ENCODE measurements at regions not wholly inside any gene's neighbourhood (a gene's known extent, or its start where the extent isn't known, plus 50 kb on each side); places are given as distances from the start of the nearest gene placed in this dataset.

DNA sequence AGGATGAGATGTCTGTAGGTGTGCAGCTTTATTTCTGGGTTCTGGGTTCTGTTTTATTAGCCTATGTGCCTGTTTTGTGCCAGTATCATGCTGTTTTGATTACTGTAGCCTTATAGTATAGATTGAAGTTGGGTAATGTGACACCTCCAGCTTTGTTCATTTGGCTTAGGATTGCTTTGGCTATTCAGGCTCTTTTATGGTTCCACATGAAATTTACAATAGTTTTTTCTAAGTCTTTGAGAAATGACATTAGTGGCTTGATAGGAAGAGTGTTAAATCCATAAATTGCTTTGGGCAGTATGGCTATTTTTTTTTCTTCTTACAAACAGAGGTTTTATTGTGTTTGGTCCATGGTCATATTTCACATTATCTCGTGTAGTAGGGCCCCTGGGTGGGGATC lies 285.8 kb upstream of the GADL1 start:
- H3K36me3 ChIP-seq (ENCODE audit: control insufficient read depth, insufficient read depth, low read length): no peaks in the 10 kb centered on the region
- FAIRE-seq: no peak

DNA sequence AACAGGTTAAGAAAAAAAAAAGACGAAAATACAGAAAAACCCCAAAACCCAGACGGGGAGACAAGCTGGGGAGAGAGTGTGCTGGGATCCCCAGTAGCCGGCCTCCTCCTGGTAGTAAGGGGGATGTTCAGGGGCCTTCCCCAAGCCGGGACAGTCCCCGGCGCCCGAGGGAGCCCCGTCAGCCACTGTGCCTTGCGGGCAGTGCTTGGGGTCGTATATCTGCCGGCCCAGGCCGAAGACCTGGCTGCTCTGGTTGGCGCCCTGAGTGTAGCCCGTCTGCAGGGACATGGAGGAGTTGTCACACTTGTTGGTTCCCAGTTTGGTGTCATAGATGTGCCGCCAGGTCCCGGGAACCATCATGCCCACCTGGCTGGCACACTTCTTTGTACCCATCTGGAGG lies 287.2 kb upstream of the GADL1 start:
- Histone ChIP-seq H3K27me3 (ENCODE audit: control insufficient read depth, insufficient read depth, low read length) (no peaks in the 10 kb centered on the region), H3K4me3 (ENCODE audit: low read depth, low read length) (no peak overlapping the region), H3K36me3 (ENCODE audit: control insufficient read depth, insufficient read depth, low read length) (no peaks in the 10 kb centered on the region)
- FAIRE-seq: no peak
- TF ChIP-seq, protein P1, sequence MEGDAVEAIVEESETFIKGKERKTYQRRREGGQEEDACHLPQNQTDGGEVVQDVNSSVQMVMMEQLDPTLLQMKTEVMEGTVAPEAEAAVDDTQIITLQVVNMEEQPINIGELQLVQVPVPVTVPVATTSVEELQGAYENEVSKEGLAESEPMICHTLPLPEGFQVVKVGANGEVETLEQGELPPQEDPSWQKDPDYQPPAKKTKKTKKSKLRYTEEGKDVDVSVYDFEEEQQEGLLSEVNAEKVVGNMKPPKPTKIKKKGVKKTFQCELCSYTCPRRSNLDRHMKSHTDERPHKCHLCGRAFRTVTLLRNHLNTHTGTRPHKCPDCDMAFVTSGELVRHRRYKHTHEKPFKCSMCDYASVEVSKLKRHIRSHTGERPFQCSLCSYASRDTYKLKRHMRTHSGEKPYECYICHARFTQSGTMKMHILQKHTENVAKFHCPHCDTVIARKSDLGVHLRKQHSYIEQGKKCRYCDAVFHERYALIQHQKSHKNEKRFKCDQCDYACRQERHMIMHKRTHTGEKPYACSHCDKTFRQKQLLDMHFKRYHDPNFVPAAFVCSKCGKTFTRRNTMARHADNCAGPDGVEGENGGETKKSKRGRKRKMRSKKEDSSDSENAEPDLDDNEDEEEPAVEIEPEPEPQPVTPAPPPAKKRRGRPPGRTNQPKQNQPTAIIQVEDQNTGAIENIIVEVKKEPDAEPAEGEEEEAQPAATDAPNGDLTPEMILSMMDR (IDR thresholded peaks at IDR 0.05; ENCODE audit: insufficient read depth, low read length, severe bottlenecking): no peak
- DNase-seq (ENCODE audit: low read depth): no peak

More for the DNA sequence above, 285.8 kb upstream of the GADL1 start:
- TF ChIP-seq, protein P1 (IDR thresholded peaks at IDR 0.05; ENCODE audit: insufficient read depth, low read length, severe bottlenecking): no peak
- Histone ChIP-seq H3K4me3 (ENCODE audit: low read depth, low read length) (no peak overlapping the region), H3K27me3 (ENCODE audit: control insufficient read depth, insufficient read depth, low read length) (no peaks in the 10 kb centered on the region)
- DNase-seq (ENCODE audit: low read depth): no peak

DNA sequence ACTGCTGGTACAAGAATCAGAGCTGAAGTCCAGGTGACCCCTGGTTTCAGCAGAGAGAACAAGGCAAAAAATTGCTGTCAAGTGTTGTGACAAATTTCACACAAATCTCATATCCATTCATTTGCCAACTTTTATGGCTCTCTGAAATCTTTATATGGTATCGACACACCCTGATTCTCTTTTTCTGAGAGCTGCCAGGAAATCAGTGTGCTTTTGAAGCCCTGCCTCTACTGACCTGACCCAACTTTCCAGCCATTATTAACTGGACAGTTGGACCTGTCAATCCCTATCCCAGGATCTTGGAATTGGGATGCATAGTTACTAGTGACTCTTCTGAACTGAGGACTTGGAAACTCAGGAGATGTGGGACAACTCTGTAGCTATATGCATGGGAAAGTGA lies 288.2 kb upstream of the GADL1 start:
- H3K4me3 ChIP-seq (ENCODE audit: low read depth, low read length): no peak overlapping the region
- H3K36me3 ChIP-seq (ENCODE audit: control insufficient read depth, insufficient read depth, low read length): no peaks in the 10 kb centered on the region
- H3K27me3 ChIP-seq (ENCODE audit: control insufficient read depth, insufficient read depth, low read length): no peaks in the 10 kb centered on the region
- FAIRE-seq (no peak), DNase-seq (ENCODE audit: low read depth) (no peak)
- TF ChIP-seq, protein P1 (IDR thresholded peaks at IDR 0.05; ENCODE audit: insufficient read depth, low read length, severe bottlenecking): no peak

DNA sequence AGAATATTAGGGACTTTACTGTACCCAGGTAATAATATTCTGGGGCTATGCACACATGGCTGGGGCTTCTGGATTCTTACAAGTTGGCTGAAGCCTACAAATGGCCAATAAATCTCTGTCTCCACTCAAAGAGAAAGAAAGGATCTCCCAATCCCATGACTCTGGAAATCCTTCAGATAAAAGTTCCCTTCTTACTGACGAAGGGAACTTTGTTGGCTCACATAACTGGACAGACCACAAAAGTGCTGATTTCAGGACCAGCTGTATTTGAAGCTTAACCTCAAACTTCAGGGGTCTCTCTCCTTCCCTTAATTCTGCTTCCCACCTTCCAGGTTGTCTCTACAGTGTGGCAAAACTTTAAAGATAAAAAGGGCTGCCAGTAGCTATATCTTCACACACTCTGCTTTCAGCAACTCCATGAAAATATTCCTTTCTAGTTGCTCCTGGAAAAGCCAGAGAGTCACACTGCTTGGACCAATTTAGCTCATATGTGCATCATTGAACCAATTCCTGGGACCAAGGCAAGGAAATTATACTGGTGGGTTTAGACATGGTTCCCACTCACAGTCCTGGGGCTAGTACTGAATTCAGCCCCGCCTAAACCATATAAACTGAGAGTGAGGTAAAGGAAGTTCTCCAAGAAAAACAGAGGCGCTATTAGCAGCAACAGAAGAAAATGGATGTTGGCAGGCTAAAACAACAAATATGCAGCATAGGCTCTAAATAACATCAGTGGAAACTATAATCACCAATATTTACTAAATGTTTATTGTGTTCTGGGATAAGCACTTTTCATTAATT lies 290.0 kb upstream of the GADL1 start:
- H3K27me3 ChIP-seq (ENCODE audit: control insufficient read depth, insufficient read depth, low read length): no peaks in the 10 kb centered on the region

DNA sequence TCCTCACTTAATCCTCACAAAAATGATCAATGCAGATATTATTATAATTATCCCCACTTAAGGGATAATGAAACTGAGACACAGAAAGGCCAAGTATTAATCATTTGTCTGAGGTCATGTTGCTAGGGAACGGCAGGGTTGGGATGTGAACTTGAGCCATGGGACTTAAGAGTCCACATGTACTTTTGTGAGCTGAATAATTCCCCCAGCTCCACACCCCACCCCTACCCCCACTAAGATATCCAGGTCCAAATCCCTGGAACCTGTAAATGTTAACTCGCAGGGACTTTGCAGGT lies 290.5 kb upstream of the GADL1 start:
- no peak overlapping the region for H3K4me3 ChIP-seq (ENCODE audit: low read depth, low read length)
- no peak for DNase-seq (ENCODE audit: low read depth)
- H3K27me3 ChIP-seq (ENCODE audit: control insufficient read depth, insufficient read depth, low read length): no peaks in the 10 kb centered on the region
- no peak for FAIRE-seq
- H3K36me3 ChIP-seq (ENCODE audit: control insufficient read depth, insufficient read depth, low read length): no peaks in the 10 kb centered on the region
- TF ChIP-seq, protein P1 (IDR thresholded peaks at IDR 0.05; ENCODE audit: insufficient read depth, low read length, severe bottlenecking): no peak

More for the DNA sequence above, 290.0 kb upstream of the GADL1 start:
- no peak for DNase-seq (ENCODE audit: low read depth)
- FAIRE-seq: no peak
- H3K36me3 ChIP-seq (ENCODE audit: control insufficient read depth, insufficient read depth, low read length): no peaks in the 10 kb centered on the region
- TF ChIP-seq, protein P1 (IDR thresholded peaks at IDR 0.05; ENCODE audit: insufficient read depth, low read length, severe bottlenecking): no peak
- H3K4me3 ChIP-seq (ENCODE audit: low read depth, low read length): no peak overlapping the region

DNA sequence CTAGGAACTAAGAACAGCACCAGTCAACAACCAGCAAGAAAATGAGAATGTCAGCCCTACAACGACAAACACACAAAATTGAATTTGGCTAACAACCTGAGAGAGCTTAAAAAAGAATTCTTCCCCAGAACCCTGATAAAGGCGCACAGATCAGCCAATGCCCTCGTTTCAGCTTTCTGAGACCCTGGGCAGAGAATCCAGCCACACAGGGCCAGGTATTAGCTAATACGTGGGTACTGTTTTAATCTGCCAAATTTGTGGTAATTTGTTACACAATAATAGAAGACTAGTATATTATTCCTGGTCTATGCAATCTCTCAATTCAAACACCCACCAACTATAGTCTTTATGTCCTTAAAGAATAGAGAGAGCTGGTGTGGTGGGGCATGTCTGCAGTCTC lies 291.6 kb upstream of the GADL1 start:
- no peak for DNase-seq (ENCODE audit: low read depth)
- FAIRE-seq: no peak
- Histone ChIP-seq H3K36me3 (ENCODE audit: control insufficient read depth, insufficient read depth, low read length) (no peaks in the 10 kb centered on the region), H3K27me3 (ENCODE audit: control insufficient read depth, insufficient read depth, low read length) (no peaks in the 10 kb centered on the region), H3K4me3 (ENCODE audit: low read depth, low read length) (no peak overlapping the region)
- TF ChIP-seq, protein P1 (IDR thresholded peaks at IDR 0.05; ENCODE audit: insufficient read depth, low read length, severe bottlenecking): no peak

Data from bronchial epithelial cell (primary cell).